ENCODE measurements at regions not wholly inside any gene's neighbourhood (a gene's known extent, or its start where the extent isn't known, plus 50 kb on each side); places are given as distances from the start of the nearest gene placed in this dataset.
"Not testable (repeated sequence)": the region's sequence is repeated elsewhere in the genome, so short reads cannot be mapped to it uniquely, and the experiment has no call there.

DNA sequence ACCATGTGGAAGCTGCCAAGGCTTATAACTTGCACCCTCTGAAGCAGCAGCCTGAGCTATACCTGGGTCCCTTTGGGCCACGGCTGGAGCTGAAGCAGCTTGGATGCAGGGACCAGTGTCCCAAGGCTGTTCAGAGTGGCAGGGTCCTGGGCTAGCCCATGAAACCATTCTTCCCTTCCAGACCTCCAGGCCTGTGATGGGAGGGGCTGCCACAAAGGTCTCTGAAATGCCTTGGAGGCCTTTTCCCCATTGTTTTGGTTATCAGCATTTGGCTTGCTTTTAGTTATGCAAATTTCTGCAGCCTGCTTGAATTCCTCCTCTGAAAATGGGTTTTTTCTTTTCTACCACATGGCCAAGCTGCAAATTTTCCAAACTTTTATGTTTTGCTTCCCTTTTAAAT is 433.7 kb upstream of the ACO1 start:
- DNase-seq = no peak

- no peak for DNase-seq
These were observed 425.9 kb upstream of the ACO1 start for GRCh38 chr9:31958572-31958971.

DNA sequence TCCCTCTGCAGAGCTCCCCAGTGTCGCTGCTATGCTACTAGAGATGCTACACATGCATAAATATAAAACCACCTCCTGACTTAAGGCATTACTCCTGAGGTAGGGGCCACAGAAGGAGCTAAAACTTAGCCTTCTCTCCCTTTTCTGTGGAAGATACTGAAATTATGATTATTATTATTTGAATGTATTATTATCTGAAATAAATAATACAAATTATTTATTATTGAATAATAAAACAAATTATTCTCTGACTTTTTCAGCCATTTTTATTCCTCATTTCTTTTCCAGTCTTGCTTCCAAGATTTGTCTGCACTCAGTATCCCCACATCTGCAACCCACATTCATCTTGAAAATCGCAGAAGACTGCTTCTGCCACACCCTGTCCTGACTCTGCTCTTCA is 414.9 kb upstream of the ACO1 start:
- no peak for DNase-seq

- DNase-seq = no peak
These were observed 400.5 kb upstream of the ACO1 start for GRCh38 chr9:31983895-31984294.

DNA sequence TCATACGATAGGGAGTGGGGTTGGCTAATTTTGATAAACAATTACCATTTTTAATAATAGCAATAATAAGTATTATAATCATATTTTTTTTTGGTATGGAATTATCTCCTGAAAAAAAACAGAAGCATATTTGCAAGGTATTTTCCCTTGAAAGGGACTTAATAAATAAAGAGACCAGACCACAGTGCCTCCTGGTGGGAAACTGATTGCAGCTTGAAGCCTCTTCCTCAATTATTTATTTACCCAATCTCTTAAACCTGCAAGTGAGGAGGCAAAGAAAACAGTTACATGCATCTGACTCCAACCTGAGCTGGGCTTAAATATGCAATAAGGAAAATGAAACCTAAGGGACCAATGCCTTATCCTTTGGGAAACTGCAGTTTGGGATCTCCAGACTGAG is 388.1 kb upstream of the ACO1 start:
- peak in 1 of 3 donors; percentile 3 for DNase-seq

- no peak for DNase-seq
These were observed 379.9 kb upstream of the ACO1 start for GRCh38 chr9:32004431-32005076.

- no peak for DNase-seq
These were observed 374.1 kb upstream of the ACO1 start for GRCh38 chr9:32010322-32010721.

DNA sequence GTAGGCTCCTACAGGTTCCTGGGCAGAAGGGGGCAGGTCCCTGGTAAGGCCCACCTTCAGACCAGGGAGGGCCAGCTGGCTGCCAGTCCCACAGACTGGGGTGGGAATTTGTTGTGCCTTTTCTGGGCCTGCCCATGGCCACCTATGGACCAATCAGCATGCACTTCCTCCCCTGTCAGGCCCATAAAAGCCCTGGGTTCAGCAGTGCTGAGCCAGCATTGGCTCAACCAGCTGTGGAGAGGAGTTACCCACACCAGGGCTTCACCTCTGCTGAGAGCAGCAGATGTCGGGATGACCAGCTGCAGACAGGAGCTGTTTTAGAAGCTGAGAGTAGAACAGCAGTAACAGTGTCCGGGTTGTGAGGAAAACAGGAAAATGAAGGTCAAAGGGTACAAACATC is 373.4 kb upstream of the ACO1 start:
- no peak for DNase-seq

- DNase-seq = no peak
These were observed 368.6 kb upstream of the ACO1 start for GRCh38 chr9:32015795-32016194.

- DNase-seq = no peak
These were observed 338.9 kb upstream of the ACO1 start for GRCh38 chr9:32045513-32045912.

GRCh38 chr9:32067261-32067660 is 317.2 kb upstream of the ACO1 start:
- no peak for DNase-seq

GRCh38 chr9:32069169-32069813 is 315.2 kb upstream of the ACO1 start:
- DNase-seq = peak in 2 of 3 donors; percentile 4 to 6

GRCh38 chr9:32069969-32070368 is 314.5 kb upstream of the ACO1 start:
- no peak for DNase-seq

DNA sequence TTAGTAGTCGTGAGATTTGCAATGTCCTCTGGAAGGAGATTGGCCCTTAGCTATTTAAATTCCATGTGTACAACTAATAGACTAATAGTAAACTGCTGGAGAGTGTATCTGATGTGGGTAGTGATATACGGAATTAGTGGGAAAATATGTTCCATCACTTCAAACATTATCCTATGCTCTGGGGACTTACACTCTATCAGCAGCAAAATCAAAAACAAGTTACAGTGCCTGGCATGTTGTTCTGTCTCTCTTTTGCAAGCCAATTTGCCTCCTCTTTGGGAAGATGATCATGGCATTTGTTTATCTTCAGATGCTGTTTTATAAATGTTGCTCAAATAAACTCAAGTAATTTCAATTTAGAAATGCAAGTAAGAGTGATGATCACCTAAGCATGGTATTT is 311.9 kb upstream of the ACO1 start:
- no peak for DNase-seq

DNA sequence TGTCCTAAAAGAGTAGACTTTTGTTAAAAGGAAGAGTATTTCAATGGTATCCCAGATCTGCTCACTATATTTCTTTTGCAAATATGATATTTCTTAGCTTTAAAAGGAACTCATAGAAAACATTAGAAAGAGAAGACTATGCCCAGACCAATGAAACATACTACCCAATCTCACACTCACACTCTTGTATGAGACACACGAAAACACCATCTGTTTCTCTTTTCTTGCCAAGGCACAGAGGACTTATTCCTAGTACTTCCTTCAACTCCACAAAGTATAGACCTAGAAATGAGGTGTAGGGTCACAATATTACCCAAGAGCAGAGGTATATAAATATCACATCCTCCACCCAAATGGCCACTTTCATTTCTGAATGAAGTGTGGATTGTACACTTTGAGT is 292.4 kb upstream of the ACO1 start:
- DNase-seq = no peak

- no peak for DNase-seq
These were observed 267.2 kb upstream of the ACO1 start for GRCh38 chr9:32117291-32117690.

GRCh38 chr9:32128546-32128945 is 255.9 kb upstream of the ACO1 start:
- no peak for DNase-seq

DNA sequence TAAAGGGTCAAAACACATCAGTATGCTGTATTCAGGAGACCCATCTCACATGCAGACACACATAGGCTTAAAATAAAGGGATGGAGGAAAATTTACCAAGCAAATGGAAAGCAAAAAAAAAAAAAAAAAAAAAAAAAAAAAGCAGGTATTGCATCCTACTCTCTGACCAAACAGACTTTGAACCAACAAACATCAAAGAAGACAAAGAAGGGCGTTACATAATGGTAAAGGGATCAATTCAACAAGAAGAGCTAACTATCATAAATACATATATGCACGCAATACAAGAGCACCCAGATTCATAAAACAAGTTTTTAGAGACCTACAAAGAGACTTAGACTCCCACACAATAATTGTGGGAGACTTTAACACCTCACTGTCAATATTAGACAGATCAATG is 253.7 kb upstream of the ACO1 start:
- not testable (repeated sequence) for DNase-seq

- no peak for DNase-seq
These were observed 247.6 kb upstream of the ACO1 start for GRCh38 chr9:32136700-32137339.

DNA sequence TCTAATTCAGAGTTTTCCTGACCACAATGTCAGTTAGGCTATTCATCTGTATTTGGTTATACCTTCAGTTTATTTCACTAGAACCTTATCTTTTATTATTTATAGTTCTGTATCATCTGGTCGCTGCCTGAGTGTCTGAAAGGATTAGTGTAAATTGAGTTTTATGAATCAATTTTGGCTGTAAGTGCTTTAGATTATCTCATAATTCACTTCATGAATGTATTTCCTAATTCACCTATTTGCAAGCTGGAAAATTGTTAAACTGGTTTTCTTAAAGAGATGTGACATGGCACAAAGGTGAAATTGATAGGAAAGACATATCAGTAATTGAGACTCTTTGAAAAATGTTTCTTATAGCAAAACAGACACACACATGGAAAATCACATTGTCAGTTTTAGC is 242.4 kb upstream of the ACO1 start:
- DNase-seq = no peak

GRCh38 chr9:32148553-32148952 is 235.9 kb upstream of the ACO1 start:
- not testable (repeated sequence) for DNase-seq

DNA sequence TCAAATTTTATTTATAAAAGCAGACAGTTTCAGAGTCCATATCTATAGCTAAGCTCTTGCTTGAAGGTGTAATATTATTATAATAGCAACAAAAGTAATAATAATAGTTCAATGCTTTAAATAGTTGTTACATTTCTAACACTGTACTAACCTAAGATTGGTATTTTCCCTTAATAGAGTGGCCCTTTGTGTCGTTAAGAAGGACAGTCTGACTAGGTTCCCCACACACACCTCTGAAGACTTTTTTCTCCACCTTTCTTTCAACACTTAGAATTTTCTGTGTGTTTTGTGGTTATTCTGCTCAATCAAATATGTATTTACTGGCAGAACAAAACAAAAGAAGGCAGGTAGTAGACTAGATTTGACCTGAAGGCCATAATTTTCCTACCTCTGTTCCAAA is 223.2 kb upstream of the ACO1 start:
- DNase-seq = no peak

GRCh38 chr9:32161720-32162119 is 222.7 kb upstream of the ACO1 start:
- no peak for DNase-seq

DNA sequence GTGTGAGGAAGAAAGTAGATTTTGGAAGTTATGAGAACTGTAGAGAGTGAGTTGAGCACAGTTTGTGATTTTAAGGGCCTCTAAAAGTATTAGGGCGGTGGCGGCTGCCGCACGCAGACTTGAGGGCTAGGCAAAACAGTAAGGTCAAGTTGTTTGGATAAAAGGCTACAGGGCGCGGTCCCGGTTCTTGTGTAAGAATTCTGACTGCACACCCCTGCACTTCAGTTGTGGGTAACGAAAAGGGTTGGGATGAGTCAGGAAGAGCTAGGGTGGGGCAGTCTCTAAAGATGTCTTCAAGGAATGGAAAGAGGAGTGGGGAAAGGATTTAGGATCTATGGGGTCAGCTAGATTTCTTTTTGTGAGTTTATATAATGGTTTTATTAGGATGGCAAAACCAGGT is 218.1 kb upstream of the ACO1 start:
- not testable (repeated sequence) for DNase-seq

DNA sequence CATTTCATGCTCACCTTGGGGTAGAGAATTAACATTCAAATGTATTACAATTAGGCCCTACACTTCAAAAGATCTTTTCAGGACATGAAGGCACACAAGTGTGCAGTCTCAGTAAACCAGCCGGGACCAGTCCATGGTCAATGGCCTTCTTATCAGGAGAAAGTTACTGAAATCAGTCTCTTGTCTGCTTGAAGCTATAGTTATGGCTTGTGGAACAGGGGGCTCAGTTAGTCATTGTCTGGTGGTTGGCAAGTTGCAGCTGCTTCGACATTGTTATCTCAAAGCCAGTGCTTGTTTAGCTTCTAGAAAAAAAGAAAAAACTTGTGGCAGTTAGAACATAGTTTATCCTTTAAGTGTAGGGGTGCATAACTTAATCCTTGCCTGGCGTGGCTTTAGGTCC is 213.1 kb upstream of the ACO1 start:
- DNase-seq = no peak

All from suppressor macrophage treated with lipopolysaccharide for 1 hour (primary cell).